GM21515 (cell line): ENCODE measurements at regions not wholly inside any gene's neighbourhood (a gene's known extent, or its start where the extent isn't known, plus 50 kb on each side); places are given as distances from the start of the nearest gene placed in this dataset.
A peak's percentile ranks its signal among the peaks of the same experiment; 100 is the strongest.

ENCODE experiments used
- ATAC-seq: cut with Tn5 transposase; IDR thresholded peaks from one replicate; pipeline ENCODE4 v1.9.1; 2021; ENCODE audit not compliant: unreplicated experiment

- ATAC-seq: no peak
These were observed 54.1 kb upstream of the PIK3C2G start for GRCh38 chr12:18207266-18207665.

GRCh38 chr12:18206198-18206597, 55.1 kb upstream of the PIK3C2G start:
- ATAC-seq: no peak

- ATAC-seq: no peak
These were observed 57.3 kb upstream of the PIK3C2G start for GRCh38 chr12:18204053-18204452.

GRCh38 chr12:18192119-18192518, 69.2 kb upstream of the PIK3C2G start:
- no peak for ATAC-seq

GRCh38 chr12:18183141-18183540, 78.2 kb upstream of the PIK3C2G start:
- ATAC-seq: no peak

- no peak for ATAC-seq
These were observed 81.6 kb upstream of the RERGL start for GRCh38 chr12:18171571-18171970.

- no peak for ATAC-seq
These were observed 78.0 kb upstream of the RERGL start for GRCh38 chr12:18168016-18168415.

- ATAC-seq: no peak
These were observed 75.9 kb upstream of the RERGL start for GRCh38 chr12:18165889-18166288.

- ATAC-seq: peak; percentile 98
These were observed 75.5 kb upstream of the RERGL start for GRCh38 chr12:18165422-18165871.

- no peak for ATAC-seq
These were observed 70.9 kb upstream of the RERGL start for GRCh38 chr12:18160901-18161300.

GRCh38 chr12:18158774-18159557, 69.0 kb upstream of the RERGL start:
- no peak for ATAC-seq

- ATAC-seq: no peak
These were observed 63.8 kb upstream of the RERGL start for GRCh38 chr12:18153826-18154225.

GRCh38 chr12:18151036-18151435, 61.0 kb upstream of the RERGL start:
- no peak for ATAC-seq

GRCh38 chr12:18148961-18149360, 59.0 kb upstream of the RERGL start:
- ATAC-seq: no peak

- no peak for ATAC-seq
These were observed 56.4 kb upstream of the RERGL start for GRCh38 chr12:18146363-18146762.

- ATAC-seq: no peak
These were observed 55.9 kb upstream of the RERGL start for GRCh38 chr12:18145924-18146323.

GRCh38 chr12:18141048-18141982, 51.3 kb upstream of the RERGL start:
- ATAC-seq: no peak

- ATAC-seq: no peak
These were observed 50.1 kb upstream of the RERGL start for GRCh38 chr12:18139989-18140596.
